Testis (tissue), 2 donors: ENCODE measurements at regions not wholly inside any gene's neighbourhood (a gene's known extent, or its start where the extent isn't known, plus 50 kb on each side); places are given as distances from the start of the nearest gene placed in this dataset.

Experiments used
- POLR2A ChIP-seq: fragments of 450-650 bp; IDR thresholded peaks from one replicate; pipeline ENCODE4 v1.6.1; 2017; ENCODE audit warnings: antibody characterized with exemption, mild to moderate bottlenecking, moderate library complexity
- TF ChIP-seq, protein P1 (sequence below), 3 experiments: fragments of 450-650 bp in 2 of 3; fragments of 200-600 bp in 1 of 3; sonication (generic) in 1 of 3; IDR thresholded peaks; one replicate each; pipeline ENCODE4 v1.5.1; 2016 to 2019; ENCODE audit warnings: antibody characterized with exemption in 3 of 3, mild to moderate bottlenecking in 2 of 3, moderate library complexity in 1 of 3

GRCh38 chr12:87304406-87304805, 724.8 kb downstream of the C12orf50 start:
- TF ChIP-seq, protein P1, sequence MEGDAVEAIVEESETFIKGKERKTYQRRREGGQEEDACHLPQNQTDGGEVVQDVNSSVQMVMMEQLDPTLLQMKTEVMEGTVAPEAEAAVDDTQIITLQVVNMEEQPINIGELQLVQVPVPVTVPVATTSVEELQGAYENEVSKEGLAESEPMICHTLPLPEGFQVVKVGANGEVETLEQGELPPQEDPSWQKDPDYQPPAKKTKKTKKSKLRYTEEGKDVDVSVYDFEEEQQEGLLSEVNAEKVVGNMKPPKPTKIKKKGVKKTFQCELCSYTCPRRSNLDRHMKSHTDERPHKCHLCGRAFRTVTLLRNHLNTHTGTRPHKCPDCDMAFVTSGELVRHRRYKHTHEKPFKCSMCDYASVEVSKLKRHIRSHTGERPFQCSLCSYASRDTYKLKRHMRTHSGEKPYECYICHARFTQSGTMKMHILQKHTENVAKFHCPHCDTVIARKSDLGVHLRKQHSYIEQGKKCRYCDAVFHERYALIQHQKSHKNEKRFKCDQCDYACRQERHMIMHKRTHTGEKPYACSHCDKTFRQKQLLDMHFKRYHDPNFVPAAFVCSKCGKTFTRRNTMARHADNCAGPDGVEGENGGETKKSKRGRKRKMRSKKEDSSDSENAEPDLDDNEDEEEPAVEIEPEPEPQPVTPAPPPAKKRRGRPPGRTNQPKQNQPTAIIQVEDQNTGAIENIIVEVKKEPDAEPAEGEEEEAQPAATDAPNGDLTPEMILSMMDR (IDR thresholded peaks at IDR 0.05): no peak
- TF ChIP-seq POLR2A: no peak
